RWPE2 (cell line): ENCODE measurements at regions not wholly inside any gene's neighbourhood (a gene's known extent, or its start where the extent isn't known, plus 50 kb on each side); places are given as distances from the start of the nearest gene placed in this dataset.

Experiments used
- ATAC-seq: fragments of 200-7000 bp; cut with Tn5 transposase; 3 replicates; pipeline ENCODE4 v1.9.1; 2021; ENCODE audit warnings: low read depth
- DNase-seq: peaks from one replicate; pipeline ENCODE4 v3.0.0-alpha.2; 2020; ENCODE audit warnings: low spot score
- H3K27ac ChIP-seq: fragments of 450-650 bp; 2 replicates; pipeline ENCODE4 v1.5.1; 2017; ENCODE audit warnings: mild to moderate bottlenecking; ENCODE audit not compliant: poor library complexity, severe bottlenecking
- H3K27me3 ChIP-seq: fragments of 250-450 bp; sonication (Bioruptor Pico); 2 replicates; pipeline ENCODE4 v1.5.1; 2021; ENCODE audit warnings: mild to moderate bottlenecking, moderate library complexity; ENCODE audit not compliant: insufficient read depth, poor library complexity, severe bottlenecking
- H3K36me3 ChIP-seq: fragments of 250-450 bp; sonication (Bioruptor Pico); 2 replicates; pipeline ENCODE4 v1.5.1; 2020; ENCODE audit warnings: low read depth, mild to moderate bottlenecking, moderate library complexity
- H3K4me1 ChIP-seq: fragments of 250-450 bp; sonication (Bioruptor Pico); 2 replicates; pipeline ENCODE4 v1.5.1; 2021; ENCODE audit warnings: mild to moderate bottlenecking, moderate library complexity; ENCODE audit not compliant: insufficient read depth, poor library complexity, severe bottlenecking
- H3K4me3 ChIP-seq: fragments of 250-450 bp; sonication (Bioruptor Pico); 2 replicates; pipeline ENCODE4 v1.5.1; 2021; ENCODE audit warnings: mild to moderate bottlenecking, moderate library complexity; ENCODE audit not compliant: severe bottlenecking
- H3K9me3 ChIP-seq: fragments of 250-450 bp; sonication (Bioruptor Pico); 2 replicates; pipeline ENCODE4 v1.5.1; 2021; ENCODE audit warnings: mild to moderate bottlenecking, moderate library complexity; ENCODE audit not compliant: severe bottlenecking
- TF ChIP-seq, protein P1 (sequence below): fragments of 450-650 bp; IDR thresholded peaks from one replicate; pipeline ENCODE4 v1.5.1; 2017; ENCODE audit warnings: mild to moderate bottlenecking, moderate library complexity; ENCODE audit not compliant: poor library complexity, severe bottlenecking

DNA sequence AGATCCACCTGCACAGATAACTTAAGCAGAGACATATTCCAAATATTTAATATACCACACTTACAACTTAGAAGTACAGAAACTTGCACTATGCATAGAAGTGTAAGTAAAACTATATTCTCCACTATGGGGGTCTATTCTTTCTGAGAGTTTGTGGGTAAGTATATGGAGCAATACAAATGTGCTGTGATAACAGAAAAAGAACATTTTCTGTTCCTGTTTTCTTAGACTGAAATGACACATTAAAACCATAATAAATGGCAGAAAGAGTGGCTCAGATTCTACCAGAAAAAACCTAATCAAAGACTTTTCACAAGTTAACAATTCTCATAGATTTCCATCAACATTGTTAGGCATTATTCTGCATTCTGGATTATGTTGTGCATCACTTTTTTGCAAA is 96.6 kb upstream of the WNT7A start:
- Histone ChIP-seq H3K36me3 (no peaks in the 10 kb centered on the region), H3K27ac (no peak overlapping the region), H3K4me1 (no peaks in the 10 kb centered on the region), H3K4me3 (no peak overlapping the region), H3K27me3 (no peaks in the 10 kb centered on the region), H3K9me3 (no peaks in the 10 kb centered on the region)
- ATAC-seq (no peak), DNase-seq (no peak)
- TF ChIP-seq, protein P1, sequence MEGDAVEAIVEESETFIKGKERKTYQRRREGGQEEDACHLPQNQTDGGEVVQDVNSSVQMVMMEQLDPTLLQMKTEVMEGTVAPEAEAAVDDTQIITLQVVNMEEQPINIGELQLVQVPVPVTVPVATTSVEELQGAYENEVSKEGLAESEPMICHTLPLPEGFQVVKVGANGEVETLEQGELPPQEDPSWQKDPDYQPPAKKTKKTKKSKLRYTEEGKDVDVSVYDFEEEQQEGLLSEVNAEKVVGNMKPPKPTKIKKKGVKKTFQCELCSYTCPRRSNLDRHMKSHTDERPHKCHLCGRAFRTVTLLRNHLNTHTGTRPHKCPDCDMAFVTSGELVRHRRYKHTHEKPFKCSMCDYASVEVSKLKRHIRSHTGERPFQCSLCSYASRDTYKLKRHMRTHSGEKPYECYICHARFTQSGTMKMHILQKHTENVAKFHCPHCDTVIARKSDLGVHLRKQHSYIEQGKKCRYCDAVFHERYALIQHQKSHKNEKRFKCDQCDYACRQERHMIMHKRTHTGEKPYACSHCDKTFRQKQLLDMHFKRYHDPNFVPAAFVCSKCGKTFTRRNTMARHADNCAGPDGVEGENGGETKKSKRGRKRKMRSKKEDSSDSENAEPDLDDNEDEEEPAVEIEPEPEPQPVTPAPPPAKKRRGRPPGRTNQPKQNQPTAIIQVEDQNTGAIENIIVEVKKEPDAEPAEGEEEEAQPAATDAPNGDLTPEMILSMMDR: no peak

DNA sequence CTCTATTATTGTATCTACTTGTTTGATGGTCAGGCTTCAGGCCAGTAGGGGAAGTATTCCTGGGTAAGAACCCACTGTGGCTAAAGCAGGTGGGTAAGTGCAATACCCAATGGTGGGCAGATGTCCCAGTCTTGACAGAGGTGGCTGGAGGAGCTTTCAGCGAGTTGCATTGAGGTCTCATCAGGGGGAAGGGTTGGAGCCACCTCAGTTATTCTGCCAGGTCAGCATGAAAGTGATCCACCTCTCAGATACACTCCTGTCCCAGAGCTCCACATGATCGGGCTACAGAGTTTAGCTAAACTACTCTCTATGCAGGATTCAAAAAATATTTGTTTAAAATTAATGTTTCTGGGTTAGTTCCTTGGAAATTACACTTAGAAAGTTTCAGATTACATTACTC is 95.8 kb upstream of the WNT7A start:
- ATAC-seq: no peak
- no peaks in the 10 kb centered on the region for H3K36me3 ChIP-seq
- no peaks in the 10 kb centered on the region for H3K9me3 ChIP-seq
- DNase-seq: no peak
- no peaks in the 10 kb centered on the region for H3K27me3 ChIP-seq
- TF ChIP-seq, protein P1: no peak
- no peak overlapping the region for H3K4me3 ChIP-seq
- H3K27ac ChIP-seq: no peak overlapping the region
- no peaks in the 10 kb centered on the region for H3K4me1 ChIP-seq

DNA sequence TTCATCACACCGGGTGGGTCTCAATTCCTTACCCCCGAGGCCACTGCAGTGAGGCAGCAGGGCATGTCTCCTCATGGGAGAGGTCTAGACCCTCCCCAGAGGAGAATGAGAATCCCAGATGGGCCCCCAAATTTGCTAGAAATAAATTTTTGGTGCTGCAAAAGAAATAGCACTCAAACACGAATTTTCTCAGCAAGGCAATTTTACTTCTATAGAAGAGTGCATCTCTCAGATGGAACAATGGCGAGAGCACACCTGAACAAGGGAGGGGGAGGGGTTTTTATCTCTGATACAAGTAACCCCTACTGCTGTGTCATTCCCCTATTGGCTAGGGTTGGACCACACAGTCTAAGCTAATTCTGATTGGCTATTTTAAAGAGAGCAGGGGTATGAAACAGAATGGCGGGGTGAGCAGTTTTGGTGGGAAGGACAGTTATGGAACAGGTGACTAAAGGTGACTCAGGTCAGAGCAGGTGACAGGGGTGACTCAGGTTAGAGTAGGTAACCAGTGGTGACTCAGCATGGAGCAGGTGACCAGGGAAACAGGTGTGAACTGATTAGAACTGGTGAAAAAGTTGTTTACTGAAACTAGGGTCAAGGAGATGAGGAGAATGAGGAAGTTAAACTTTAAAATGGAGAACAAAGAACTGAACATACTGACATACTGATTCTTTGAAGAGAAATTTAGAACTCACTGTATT is 93.0 kb upstream of the WNT7A start:
- H3K27me3 ChIP-seq: no peaks in the 10 kb centered on the region
- DNase-seq (no peak), ATAC-seq (no peak)
- no peaks in the 10 kb centered on the region for H3K9me3 ChIP-seq
- H3K27ac ChIP-seq: no peak overlapping the region
- TF ChIP-seq, protein P1: no peak
- H3K4me3 ChIP-seq: no peak overlapping the region
- no peaks in the 10 kb centered on the region for H3K4me1 ChIP-seq
- H3K36me3 ChIP-seq: no peaks in the 10 kb centered on the region

DNA sequence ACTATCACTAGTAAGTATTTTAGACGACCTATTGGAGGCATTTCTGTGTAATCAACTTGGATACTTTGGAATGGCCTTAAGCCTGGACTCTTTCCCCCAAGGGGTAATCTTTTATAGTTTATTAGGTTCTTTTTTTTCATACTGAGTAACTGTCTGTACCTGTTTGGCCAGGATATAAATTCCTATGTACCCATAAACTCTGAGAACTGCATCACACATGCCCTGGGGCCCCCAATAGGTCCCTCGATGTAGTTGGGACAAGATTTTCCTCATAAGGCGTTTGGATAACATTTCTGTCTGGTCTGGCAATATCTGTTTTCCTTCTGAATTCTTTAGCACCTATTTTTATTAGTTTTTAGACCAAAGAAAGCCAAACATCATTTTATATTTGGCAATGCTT is 86.4 kb upstream of the WNT7A start:
- H3K36me3 ChIP-seq: no peaks in the 10 kb centered on the region
- H3K4me3 ChIP-seq: no peak overlapping the region
- no peaks in the 10 kb centered on the region for H3K9me3 ChIP-seq
- DNase-seq (no peak), ATAC-seq (no peak; the same call in 2 of the 3 replicates)
- H3K4me1 ChIP-seq: no peaks in the 10 kb centered on the region
- H3K27me3 ChIP-seq: no peaks in the 10 kb centered on the region
- H3K27ac ChIP-seq: no peak overlapping the region
- TF ChIP-seq, protein P1: no peak

DNA sequence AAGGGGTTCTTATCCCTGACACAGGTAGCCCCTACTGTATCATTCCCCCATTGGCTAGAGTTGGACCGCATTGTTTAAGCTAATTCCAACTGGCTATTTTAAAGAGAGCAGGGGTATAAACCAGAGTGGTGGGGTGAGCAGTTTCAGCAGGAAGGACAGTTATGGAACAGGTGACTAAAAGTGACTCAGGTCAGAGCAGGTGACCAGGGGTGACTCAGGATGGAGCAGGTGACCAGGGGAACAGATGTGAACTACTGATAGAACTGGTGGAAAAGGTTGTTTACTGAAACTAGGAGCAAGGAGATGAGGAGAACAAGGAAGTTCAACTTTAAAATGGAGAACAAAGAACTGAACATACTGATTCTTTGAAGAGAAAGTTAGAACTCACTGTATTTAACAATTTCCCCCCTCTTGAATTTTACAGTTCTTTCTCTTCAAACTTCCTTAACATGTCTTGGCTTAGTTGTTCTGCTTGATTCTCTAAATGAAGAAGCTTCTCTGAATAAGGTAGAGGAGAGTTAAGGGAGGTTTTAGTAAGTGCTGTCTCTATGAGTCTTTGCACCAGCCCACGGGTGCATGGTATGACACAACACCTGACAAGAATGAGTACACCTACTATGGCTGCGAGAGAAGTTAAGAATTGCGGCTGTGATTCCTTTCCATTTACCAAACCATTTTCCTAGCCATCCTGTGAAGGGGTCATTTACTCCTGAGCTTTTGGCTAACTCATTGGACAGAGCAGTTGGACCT is 83.4 kb upstream of the WNT7A start:
- Histone ChIP-seq H3K36me3 (no peaks in the 10 kb centered on the region), H3K4me1 (no peaks in the 10 kb centered on the region), H3K27ac (no peak overlapping the region), H3K9me3 (peaks cover 2% of the 10 kb centered on the region), H3K27me3 (no peaks in the 10 kb centered on the region), H3K4me3 (no peak overlapping the region)
- TF ChIP-seq, protein P1: no peak
- ATAC-seq (no peak), DNase-seq (no peak)
